H1 (cell line): ENCODE measurements at regions not wholly inside any gene's neighbourhood (a gene's known extent, or its start where the extent isn't known, plus 50 kb on each side); places are given as distances from the start of the nearest gene placed in this dataset.

Experiments
- CTCF ChIA-PET: fragments of 300-600 bp; sonication (Branson Sonifier 250); formaldehyde crosslinking; loops from one replicate; lab custom pipeline; 2021; ENCODE audit not compliant: partially characterized antibody; lab: Charles Lee
- POLR2A ChIA-PET: fragments of 300-600 bp; sonication (Branson Sonifier 250); formaldehyde crosslinking; loops from one replicate; lab custom pipeline; 2021; ENCODE audit warnings: inconsistent platforms; ENCODE audit not compliant: partially characterized antibody; lab: Charles Lee
- DNase-seq, 2 experiments: peaks; one replicate each; pipeline versions ENCODE4 v3.0.0 to v3.0.0-alpha.2; 2010 to 2022; ENCODE audit warnings: low spot score in 2 of 2, low read depth in 1 of 2, mixed read lengths in 1 of 2
- FAIRE-seq: peaks from 2 replicates; lab custom pipeline; 2011; peaks lifted over from hg19 to GRCh38; lab: Jason Lieb, UNC
- H2AFZ ChIP-seq: 2 replicates; pipeline ENCODE4 v1.8.1; 2012; ENCODE audit warnings: low read length, inconsistent platforms
- H2AK5ac ChIP-seq: 2 replicates; pipeline ENCODE4 v1.6.1; 2013; ENCODE audit warnings: low read depth, low read length
- H2BK120ac ChIP-seq: replicated peaks from 2 replicates; pipeline ENCODE3; 2013; ENCODE audit warnings: low read depth, low read length, inconsistent platforms
- H2BK12ac ChIP-seq: 2 replicates; pipeline ENCODE4 v1.6.1; 2013; ENCODE audit warnings: low read depth, low read length
- H2BK15ac ChIP-seq: 2 replicates; pipeline ENCODE4 v1.6.1; 2013; ENCODE audit warnings: low read length
- H2BK20ac ChIP-seq: 2 replicates; pipeline ENCODE4 v1.6.1; 2013; ENCODE audit warnings: low read length
- H2BK5ac ChIP-seq: 2 replicates; pipeline ENCODE4 v1.6.1; 2013; ENCODE audit warnings: low read depth, low read length
- H3K14ac ChIP-seq: 2 replicates; pipeline ENCODE4 v1.6.1; 2013; ENCODE audit warnings: inconsistent platforms; ENCODE audit not compliant: insufficient read length
- H3K18ac ChIP-seq: 2 replicates; pipeline ENCODE4 v1.6.1; 2013; ENCODE audit warnings: low read length; ENCODE audit errors: extremely low read depth
- H3K23ac ChIP-seq: 2 replicates; pipeline ENCODE4 v1.6.1; 2013; ENCODE audit warnings: inconsistent platforms; ENCODE audit not compliant: insufficient read length
- H3K23me2 ChIP-seq: 2 replicates; pipeline ENCODE4 v1.6.1; 2013; ENCODE audit warnings: low read depth, low read length
- H3K27ac ChIP-seq: 2 replicates; pipeline ENCODE4 v1.6.1; 2011; ENCODE audit warnings: low read depth, low read length, inconsistent platforms
- H3K27me3 ChIP-seq, 4 experiments: replicated peaks in 1 of 4; 1 replicate in 1 of 4; 2 replicates in 3 of 4; pipeline versions ENCODE4 v1.6.1 to v1.8.1; 2011 to 2013; ENCODE audit warnings: low read length in 3 of 4, mild to moderate bottlenecking in 3 of 4, inconsistent platforms in 2 of 4, mixed read lengths in 2 of 4, moderate library complexity in 1 of 4; ENCODE audit not compliant: control insufficient read depth in 3 of 4, insufficient read depth in 3 of 4; ENCODE audit errors: extremely low read depth in 1 of 4
- H3K36me3 ChIP-seq, 4 experiments: 2 replicates each; pipeline versions ENCODE4 v1.6.1 to v1.8.1; 2011 to 2013; ENCODE audit warnings: mild to moderate bottlenecking in 4 of 4, low read length in 3 of 4, moderate library complexity in 2 of 4, control low read depth in 1 of 4, inconsistent platforms in 1 of 4; ENCODE audit not compliant: insufficient read depth in 4 of 4, control insufficient read depth in 2 of 4
- H3K4ac ChIP-seq: replicated peaks from 2 replicates; pipeline ENCODE3; 2013; ENCODE audit warnings: low read length, low read depth, mixed read lengths, inconsistent platforms; ENCODE audit not compliant: insufficient read length
- H3K4me1 ChIP-seq, 4 experiments: replicated peaks in 1 of 4; 1 replicate in 1 of 4; 2 replicates in 3 of 4; pipeline versions ENCODE4 v1.6.1 to v1.8.1; 2011 to 2013; ENCODE audit warnings: low read length in 3 of 4, inconsistent platforms in 2 of 4, mixed read lengths in 1 of 4; ENCODE audit not compliant: insufficient read depth in 4 of 4, control insufficient read depth in 3 of 4
- H3K4me2 ChIP-seq, 2 experiments: 2 replicates each; pipeline versions ENCODE4 v1.6.1 to v1.8.1; 2011 to 2013; ENCODE audit warnings: low read depth in 2 of 2, low read length in 2 of 2, control low read depth in 1 of 2, inconsistent platforms in 1 of 2, mild to moderate bottlenecking in 1 of 2; ENCODE audit not compliant: insufficient read depth in 1 of 2
- H3K4me3 ChIP-seq, 4 experiments: fragments of 200-600, 300-600 bp in 1 of 4; sonication (generic), shearing (Covaris generic), sonication (Bioruptor Twin) in 1 of 4; 2 replicates each; pipeline versions ENCODE4 v1.5.1 to v1.8.1; 2011 to 2016; ENCODE audit warnings: low read length in 4 of 4, low read depth in 3 of 4, control low read depth in 2 of 4, inconsistent platforms in 2 of 4, mild to moderate bottlenecking in 2 of 4, mixed read lengths in 1 of 4, moderate library complexity in 1 of 4; ENCODE audit not compliant: insufficient read depth in 2 of 4; ENCODE audit errors: extremely low read depth in 1 of 4
- H3K56ac ChIP-seq: replicated peaks from 2 replicates; pipeline ENCODE3; 2013; ENCODE audit warnings: low read depth, mild to moderate bottlenecking, mixed read lengths, low read length, inconsistent platforms; ENCODE audit not compliant: insufficient read length
- H3K79me1 ChIP-seq: 2 replicates; pipeline ENCODE4 v1.6.1; 2013; ENCODE audit warnings: low read depth, low read length, control low read depth
- H3K79me2 ChIP-seq, 2 experiments: 2 replicates each; pipeline versions ENCODE4 v1.6.1 to v1.8.1; 2012 to 2013; ENCODE audit warnings: low read length in 2 of 2, mild to moderate bottlenecking in 2 of 2, inconsistent platforms in 1 of 2; ENCODE audit not compliant: insufficient read depth in 2 of 2, control insufficient read depth in 1 of 2
- H3K9ac ChIP-seq, 4 experiments: replicated peaks in 1 of 4; 1 replicate in 1 of 4; 2 replicates in 3 of 4; pipeline versions ENCODE4 v1.6.1 to v1.8.1; 2011 to 2013; ENCODE audit warnings: low read depth in 3 of 4, low read length in 3 of 4, control low read depth in 2 of 4, mild to moderate bottlenecking in 2 of 4, moderate library complexity in 2 of 4, inconsistent platforms in 1 of 4; ENCODE audit errors: extremely low read depth in 1 of 4
- H3K9me3 ChIP-seq, 2 experiments: 2 replicates each; pipeline versions ENCODE4 v1.6.1 to v1.8.1; 2012 to 2013; ENCODE audit warnings: mild to moderate bottlenecking in 2 of 2, moderate library complexity in 2 of 2, control low read depth in 1 of 2, inconsistent platforms in 1 of 2, low read depth in 1 of 2, low read length in 1 of 2, mixed read lengths in 1 of 2; ENCODE audit not compliant: insufficient read depth in 2 of 2
- H4K20me1 ChIP-seq, 2 experiments: replicated peaks in 1 of 2; 2 replicates each; pipeline versions ENCODE3 to v1.8.1; 2011 to 2013; ENCODE audit warnings: inconsistent platforms in 2 of 2, low read length in 2 of 2, mild to moderate bottlenecking in 1 of 2; ENCODE audit not compliant: insufficient read depth in 2 of 2, control insufficient read depth in 1 of 2
- H4K5ac ChIP-seq: 2 replicates; pipeline ENCODE4 v1.6.1; 2013; ENCODE audit warnings: low read length, low read depth, mixed read lengths, inconsistent platforms; ENCODE audit not compliant: insufficient read length
- H4K8ac ChIP-seq: 2 replicates; pipeline ENCODE4 v1.8.0; 2013; ENCODE audit warnings: mild to moderate bottlenecking, moderate library complexity, low read length, inconsistent platforms; ENCODE audit not compliant: insufficient read depth; ENCODE audit errors: extremely low read depth
- H4K91ac ChIP-seq: replicated peaks from 2 replicates; pipeline ENCODE3; 2013; ENCODE audit warnings: low read length, mixed read lengths, inconsistent platforms; ENCODE audit not compliant: insufficient read length
- ASH2L ChIP-seq: fragments of 200-600, 300-600 bp; sonication (generic); IDR thresholded peaks from one replicate; pipeline ENCODE4 v1.7.1; 2017; ENCODE audit warnings: low read length
- CBX5 ChIP-seq: fragments of 300-800, 300-1000 bp; sonication (generic); IDR thresholded peaks from 2 replicates; pipeline ENCODE4 v1.7.1; 2016; ENCODE audit warnings: antibody characterized with exemption, low read length, low read depth
- CHD2 ChIP-seq: IDR thresholded peaks from 2 replicates; pipeline ENCODE4 v1.6.1; 2012; ENCODE audit warnings: low read length, improper control_type of control experiment
- HDAC6 ChIP-seq: IDR thresholded peaks from one replicate; pipeline ENCODE4 v1.7.1; 2012; ENCODE audit warnings: low read depth, mild to moderate bottlenecking, inconsistent platforms, low read length, moderate library complexity
- KDM1A ChIP-seq: fragments of 200-600, 300-600 bp; sonication (generic); IDR thresholded peaks from 2 replicates; pipeline ENCODE4 v1.7.1; 2016; ENCODE audit warnings: mild to moderate bottlenecking, low read length, borderline replicate concordance
- NRF1 ChIP-seq: IDR thresholded peaks from 2 replicates; pipeline ENCODE4 v1.6.1; 2011; ENCODE audit warnings: mild to moderate bottlenecking, low read depth, low read length, improper control_type of control experiment
- POLR2A ChIP-seq, 2 experiments: IDR thresholded peaks; 1 replicate in 1 of 2; 2 replicates in 1 of 2; pipeline ENCODE4 v1.6.1; 2011; ENCODE audit warnings: low read depth in 2 of 2, low read length in 2 of 2, mild to moderate bottlenecking in 2 of 2; ENCODE audit errors: control extremely low read depth in 1 of 2
- SAP30 ChIP-seq: fragments of 300-600 bp; sonication (generic); IDR thresholded peaks from 2 replicates; pipeline ENCODE4 v1.7.1; 2012; ENCODE audit warnings: low read length, moderate library complexity, mild to moderate bottlenecking, inconsistent platforms; ENCODE audit not compliant: insufficient read depth, insufficient replicate concordance
- SIX5 ChIP-seq: IDR thresholded peaks from 2 replicates; pipeline ENCODE4 v1.6.1; 2011; ENCODE audit warnings: mild to moderate bottlenecking, low read depth, low read length
- WGBS, 2 experiments: shearing (Covaris generic) in 1 of 2; methylation state at CpG; one replicate each; pipeline versions ENCODE4 v1.1.6 to v1.1.7; 2013 to 2015; ENCODE audit warnings: low lambda C conversion rate in 2 of 2, mixed read lengths in 2 of 2, inconsistent platforms in 1 of 2, low coverage in 1 of 2, missing lambda C conversion rate in 1 of 2; ENCODE audit not compliant: insufficient replicate concordance in 2 of 2, insufficient coverage in 1 of 2, insufficient read length in 1 of 2; ENCODE audit errors: extremely low coverage in 1 of 2, missing lambda C conversion rate in 1 of 2; 5-methylcytosine and 5-hydroxymethylcytosine counted together

GRCh38 chr6:71720705-71721104 is 165.6 kb upstream of the RIMS1 start:
- no peak overlapping the region for H3K27ac ChIP-seq
- FAIRE-seq = no peak

More at GRCh38 chr6:71720705-71721104, 165.6 kb upstream of the RIMS1 start:
- H3K79me1 ChIP-seq = no peaks in the 10 kb centered on the region
- no peak overlapping the region for H4K5ac ChIP-seq
- H3K23me2 ChIP-seq = no peaks in the 10 kb centered on the region
- TF ChIP-seq KDM1A = no peak
- TF ChIP-seq SIX5 = no peak
- TF ChIP-seq CHD2 = no peak
- no peak for TF ChIP-seq ASH2L
- no peak for TF ChIP-seq HDAC6
- no peak for TF ChIP-seq CBX5
- TF ChIP-seq POLR2A (IDR thresholded peaks at IDR 0.05; ENCODE audit: control extremely low read depth in 1 of 2, low read depth in 2 of 2, low read length in 2 of 2) = no peak
- no peak for TF ChIP-seq SAP30
- no peak for TF ChIP-seq NRF1
- H2BK12ac ChIP-seq = no peak overlapping the region
- no peak overlapping the region for H2BK15ac ChIP-seq
- H3K79me2 ChIP-seq = no peaks in the 10 kb centered on the region
- WGBS, 2 experiments = 64% methylated on average over 3 of the region's 3 CpGs; no CpG with 5 or more reads in 1 of the 2 experiments
- no peak overlapping the region for H3K4me3 ChIP-seq
- H2BK120ac ChIP-seq = no peak overlapping the region
- H3K14ac ChIP-seq = no peak overlapping the region
- no peak overlapping the region for H3K4me2 ChIP-seq
- no peak overlapping the region for H3K4ac ChIP-seq
- no peaks in the 10 kb centered on the region for H3K4me1 ChIP-seq
- no peaks in the 10 kb centered on the region for H3K27me3 ChIP-seq
- H3K36me3 ChIP-seq = no peaks in the 10 kb centered on the region
- ChIA-PET POLR2A (no interaction called here), CTCF (no interaction called here)
- no peak overlapping the region for H2AFZ ChIP-seq
- H3K9me3 ChIP-seq = no peaks in the 10 kb centered on the region
- H3K56ac ChIP-seq = no peak overlapping the region
- no peak overlapping the region for H4K91ac ChIP-seq
- H3K23ac ChIP-seq = no peak overlapping the region
- H2BK20ac ChIP-seq = no peak overlapping the region
- H3K9ac ChIP-seq = no peak overlapping the region
- no peak overlapping the region for H3K18ac ChIP-seq
- no peak overlapping the region for H2AK5ac ChIP-seq
- no peak overlapping the region for H2BK5ac ChIP-seq
- no peak overlapping the region for H4K8ac ChIP-seq
- DNase-seq = no peak
- H4K20me1 ChIP-seq = no peaks in the 10 kb centered on the region
